GM12873 (cell line): ENCODE measurements at regions not wholly inside any gene's neighbourhood (a gene's known extent, or its start where the extent isn't known, plus 50 kb on each side); places are given as distances from the start of the nearest gene placed in this dataset.

Experiments
- TF ChIP-seq, protein P1 (sequence below): IDR thresholded peaks from 2 replicates; pipeline ENCODE4 v1.5.1; 2012; ENCODE audit warnings: low read depth, mild to moderate bottlenecking, moderate library complexity, low read length, control low read depth; ENCODE audit not compliant: insufficient read depth; ENCODE audit errors: missing control alignments

DNA sequence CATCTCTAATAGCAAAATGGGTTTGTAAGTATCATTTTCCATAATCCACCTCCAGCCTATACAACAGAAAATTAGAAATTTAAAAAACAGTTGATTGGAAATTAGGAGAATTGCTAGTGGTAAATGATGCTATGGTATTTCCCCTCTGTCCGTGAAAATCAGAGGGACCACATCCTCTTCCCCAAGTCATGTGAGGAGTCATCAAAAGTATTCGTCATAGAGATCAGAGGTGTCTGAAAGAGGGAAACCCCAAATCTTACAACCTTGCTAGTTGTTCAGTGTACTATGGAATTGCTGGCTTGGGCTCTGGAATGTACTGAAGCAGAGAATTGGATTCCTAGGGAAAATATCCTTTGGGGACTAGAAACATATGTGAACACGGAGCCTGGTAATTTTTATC, 241.4 kb upstream of the ARHGAP24 start:
- TF ChIP-seq, protein P1, sequence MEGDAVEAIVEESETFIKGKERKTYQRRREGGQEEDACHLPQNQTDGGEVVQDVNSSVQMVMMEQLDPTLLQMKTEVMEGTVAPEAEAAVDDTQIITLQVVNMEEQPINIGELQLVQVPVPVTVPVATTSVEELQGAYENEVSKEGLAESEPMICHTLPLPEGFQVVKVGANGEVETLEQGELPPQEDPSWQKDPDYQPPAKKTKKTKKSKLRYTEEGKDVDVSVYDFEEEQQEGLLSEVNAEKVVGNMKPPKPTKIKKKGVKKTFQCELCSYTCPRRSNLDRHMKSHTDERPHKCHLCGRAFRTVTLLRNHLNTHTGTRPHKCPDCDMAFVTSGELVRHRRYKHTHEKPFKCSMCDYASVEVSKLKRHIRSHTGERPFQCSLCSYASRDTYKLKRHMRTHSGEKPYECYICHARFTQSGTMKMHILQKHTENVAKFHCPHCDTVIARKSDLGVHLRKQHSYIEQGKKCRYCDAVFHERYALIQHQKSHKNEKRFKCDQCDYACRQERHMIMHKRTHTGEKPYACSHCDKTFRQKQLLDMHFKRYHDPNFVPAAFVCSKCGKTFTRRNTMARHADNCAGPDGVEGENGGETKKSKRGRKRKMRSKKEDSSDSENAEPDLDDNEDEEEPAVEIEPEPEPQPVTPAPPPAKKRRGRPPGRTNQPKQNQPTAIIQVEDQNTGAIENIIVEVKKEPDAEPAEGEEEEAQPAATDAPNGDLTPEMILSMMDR = no peak

DNA sequence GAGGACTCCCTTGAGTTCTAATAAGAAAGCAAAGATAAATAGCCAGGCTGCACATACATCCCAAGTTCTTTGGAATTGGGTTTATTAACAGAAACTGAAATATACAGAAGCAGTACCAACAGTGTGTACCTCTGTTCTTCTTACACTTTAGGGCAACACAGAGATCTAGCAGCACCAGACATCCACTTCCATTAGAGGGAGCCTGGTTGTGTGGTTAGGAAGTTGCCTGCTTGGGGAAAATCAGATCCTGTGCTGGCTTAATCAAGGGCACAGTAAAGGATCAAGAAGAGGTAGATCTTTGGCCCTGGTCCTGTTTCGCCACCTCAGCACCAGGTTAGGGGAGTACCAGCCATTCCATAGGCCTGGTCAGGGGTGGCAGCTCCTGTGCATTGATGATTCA, 231.1 kb upstream of the ARHGAP24 start:
- TF ChIP-seq, protein P1 = no peak

DNA sequence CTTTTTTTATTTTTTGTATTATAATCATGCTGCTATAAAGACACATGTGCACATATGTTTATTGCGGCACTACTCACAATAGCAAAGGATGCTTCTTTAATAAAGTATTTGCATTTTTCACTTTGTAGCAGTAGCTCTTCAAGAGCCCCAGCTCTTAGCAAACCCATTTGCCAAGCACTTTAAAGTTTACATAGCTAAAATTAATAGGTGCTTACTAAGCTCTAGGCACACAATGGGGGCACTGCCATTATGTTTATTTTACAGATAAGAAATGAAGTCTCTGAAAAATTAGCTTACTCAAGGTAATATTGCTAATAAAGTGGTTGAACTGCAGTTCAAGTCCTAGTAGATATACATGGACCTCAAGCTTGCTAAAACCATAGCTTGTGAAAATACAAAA, 230.3 kb upstream of the ARHGAP24 start:
- TF ChIP-seq, protein P1 = no peak

DNA sequence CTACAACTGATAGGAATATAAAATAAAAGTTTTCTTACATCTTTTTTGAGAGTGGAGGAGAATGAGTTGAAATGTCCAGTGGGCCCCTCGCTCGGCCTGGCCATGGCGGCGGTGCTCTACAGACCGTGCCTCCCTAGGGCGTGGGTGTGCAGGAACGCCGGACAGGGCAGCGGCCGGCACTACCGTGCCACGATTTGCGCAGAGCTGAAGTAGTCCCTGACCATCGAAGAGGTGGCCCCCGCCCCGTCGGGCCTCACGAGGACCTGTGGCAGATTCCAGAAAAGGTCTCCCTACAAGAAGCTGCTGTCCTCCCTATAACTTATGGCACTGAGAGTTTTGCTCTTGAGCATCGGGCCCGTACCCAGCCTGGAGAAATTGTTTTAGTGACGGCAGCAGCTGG, 228.9 kb upstream of the ARHGAP24 start:
- TF ChIP-seq, protein P1 = no peak

DNA sequence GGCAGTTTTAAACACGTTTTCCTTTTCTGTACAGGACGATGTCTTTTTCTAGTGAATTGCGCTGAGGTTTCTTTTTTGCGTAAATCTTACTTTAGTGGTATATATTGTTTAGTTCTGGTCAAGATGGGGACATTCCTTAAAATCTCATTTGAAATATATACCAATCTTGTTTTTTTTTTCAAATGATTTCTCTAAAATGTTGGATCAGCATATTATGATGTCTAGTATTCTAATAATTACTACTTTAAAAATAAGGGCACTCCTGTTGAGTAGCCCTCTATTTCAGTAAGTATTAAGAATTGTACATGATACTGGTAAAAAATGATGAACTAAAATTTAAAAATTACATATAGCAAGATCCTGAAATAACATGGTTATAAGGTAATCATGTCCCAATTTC, 224.1 kb upstream of the ARHGAP24 start:
- TF ChIP-seq, protein P1 = no peak

DNA sequence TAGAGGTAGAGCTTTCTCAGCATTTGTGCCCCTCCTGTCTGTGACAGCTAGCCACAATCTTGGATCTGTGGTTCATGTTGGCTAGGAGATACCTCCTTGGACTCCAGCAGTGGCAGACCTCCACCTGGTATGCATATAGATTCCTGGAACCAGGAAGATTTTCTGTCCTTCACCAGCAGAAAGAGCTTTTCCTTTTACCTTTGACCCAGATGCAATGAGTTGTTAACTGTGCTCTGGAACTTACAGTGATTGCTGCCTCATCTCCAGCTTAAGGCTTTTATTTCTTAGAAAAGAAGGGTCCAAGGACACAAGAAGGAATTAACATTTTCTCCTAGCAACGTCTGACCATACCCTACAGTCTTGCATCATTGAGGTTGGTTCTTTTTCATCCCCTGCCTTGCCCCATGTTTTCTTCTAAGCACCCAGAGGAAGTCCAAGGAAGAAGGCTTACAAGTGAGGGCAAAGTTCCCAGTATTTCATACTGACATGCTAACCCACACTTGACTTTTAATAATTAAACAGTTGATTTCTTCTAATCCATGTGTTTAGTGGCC, 217.1 kb upstream of the ARHGAP24 start:
- TF ChIP-seq, protein P1 = no peak

DNA sequence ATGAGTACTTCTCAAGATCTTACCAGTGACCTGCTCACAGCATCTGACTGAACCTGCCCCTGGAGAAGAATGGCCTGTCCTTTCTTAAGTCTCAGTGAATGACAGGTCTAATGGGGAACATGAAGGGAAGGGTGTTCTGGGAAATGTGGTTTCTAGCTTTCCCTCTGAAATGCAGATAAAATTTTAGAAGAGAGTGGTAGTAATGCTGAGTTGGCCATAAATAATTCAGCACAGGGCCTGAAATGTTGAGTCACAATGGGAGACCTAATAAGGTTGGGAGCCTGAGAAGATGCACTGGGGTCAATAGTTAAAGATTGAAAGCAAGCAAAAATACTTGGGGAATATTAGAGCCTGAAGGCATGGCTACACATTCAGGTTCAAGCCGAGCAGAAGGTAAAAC, 214.9 kb upstream of the ARHGAP24 start:
- TF ChIP-seq, protein P1 = no peak
